Activated naive CD4-positive, alpha-beta T cell treated with anti-CD3 and anti-CD28 coated beads, Interleukin-2, amount 50 U/mL, for 24 hours (primary cell): ENCODE measurements at regions not wholly inside any gene's neighbourhood (a gene's known extent, or its start where the extent isn't known, plus 50 kb on each side); places are given as distances from the start of the nearest gene placed in this dataset.

Experiments
- H3K27ac Mint-ChIP-seq: one replicate; pipeline ENCODE4 v1.8.0; 2021; ENCODE audit warnings: mild to moderate bottlenecking, mixed read lengths
- H3K27me3 Mint-ChIP-seq: one replicate; pipeline ENCODE4 v1.8.0; 2021; ENCODE audit warnings: mixed read lengths
- H3K36me3 Mint-ChIP-seq: one replicate; pipeline ENCODE4 v1.8.0; 2021; ENCODE audit warnings: mixed read lengths
- H3K4me1 Mint-ChIP-seq: one replicate; pipeline ENCODE4 v1.8.0; 2021; ENCODE audit warnings: mixed read lengths
- H3K4me3 Mint-ChIP-seq: one replicate; pipeline ENCODE4 v1.8.0; 2021; ENCODE audit warnings: mild to moderate bottlenecking, mixed read lengths
- H3K9me3 Mint-ChIP-seq: one replicate; pipeline ENCODE4 v1.8.0; 2021; ENCODE audit warnings: mixed read lengths

DNA sequence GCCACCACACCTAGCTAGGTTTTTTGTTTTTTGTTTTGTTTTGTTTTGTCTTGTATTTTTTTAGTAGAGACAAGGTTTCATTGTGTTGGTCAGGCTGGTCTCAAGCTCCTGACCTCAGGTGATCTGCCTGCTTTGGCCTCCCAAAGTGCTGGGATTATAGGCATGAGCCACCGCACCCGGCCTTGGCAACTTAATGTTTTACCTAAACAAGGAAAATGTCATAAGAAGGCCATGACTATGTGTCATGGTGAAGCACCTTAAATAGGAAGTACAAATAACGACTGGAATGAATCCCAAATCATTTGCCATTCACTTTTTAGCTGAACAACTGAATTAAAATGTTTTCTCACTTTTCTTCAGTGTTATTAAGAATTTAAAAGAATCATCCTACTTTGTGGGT, 465.2 kb downstream of the KCTD12 start:
- Mint-ChIP-seq H3K36me3 (no peaks in the 10 kb centered on the region), H3K4me3 (no peak overlapping the region), H3K9me3 (no peaks in the 10 kb centered on the region), H3K4me1 (no peaks in the 10 kb centered on the region), H3K27me3 (peaks cover 8% of the 10 kb centered on the region), H3K27ac (no peak overlapping the region)

DNA sequence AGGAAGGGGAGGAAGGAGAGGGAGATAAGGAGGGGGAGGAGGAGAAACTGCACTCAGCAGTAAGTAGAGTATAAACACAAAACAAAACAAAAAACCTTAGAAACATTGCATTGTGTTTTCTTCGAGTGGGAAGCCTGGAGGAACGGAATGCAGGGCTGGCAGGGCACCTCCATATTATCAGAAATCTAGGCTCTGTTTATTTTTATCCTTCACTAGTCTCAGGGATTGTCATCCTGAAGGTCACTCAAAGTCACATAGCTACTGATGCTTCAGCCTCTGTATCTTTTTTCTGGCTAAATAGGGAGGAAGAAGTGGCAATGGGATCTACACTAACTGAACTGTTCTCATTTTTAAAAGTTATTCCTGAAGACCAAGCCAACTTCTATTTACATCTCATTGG, 467.8 kb downstream of the KCTD12 start:
- Mint-ChIP-seq H3K9me3 (no peaks in the 10 kb centered on the region), H3K4me1 (no peaks in the 10 kb centered on the region), H3K27ac (no peak overlapping the region), H3K4me3 (no peak overlapping the region), H3K36me3 (no peaks in the 10 kb centered on the region), H3K27me3 (peaks cover 11% of the 10 kb centered on the region)

DNA sequence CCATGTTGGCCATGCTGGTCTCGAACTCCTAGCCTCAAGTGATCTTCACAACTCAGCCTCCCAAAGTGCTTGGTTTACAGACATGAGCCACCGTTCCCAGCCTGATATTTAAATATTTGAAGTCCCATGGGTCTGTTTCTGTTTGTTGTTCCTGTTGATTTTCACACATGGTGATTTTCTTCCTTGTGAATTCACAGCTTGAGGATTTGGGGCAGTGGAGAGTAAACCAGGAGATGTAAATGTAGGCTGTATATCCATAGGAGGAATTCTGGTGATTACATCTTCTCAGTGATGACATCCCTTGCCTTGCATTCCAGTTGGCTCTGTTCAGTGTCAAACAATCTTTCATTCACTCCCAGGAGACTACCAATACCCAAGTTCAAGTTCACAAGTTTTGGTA, 471.9 kb downstream of the KCTD12 start:
- no peaks in the 10 kb centered on the region for H3K36me3 Mint-ChIP-seq
- peaks cover 8% of the 10 kb centered on the region for H3K27me3 Mint-ChIP-seq
- H3K4me3 Mint-ChIP-seq, result no peak overlapping the region
- no peaks in the 10 kb centered on the region for H3K4me1 Mint-ChIP-seq
- H3K27ac Mint-ChIP-seq, result no peak overlapping the region
- H3K9me3 Mint-ChIP-seq, result no peaks in the 10 kb centered on the region

DNA sequence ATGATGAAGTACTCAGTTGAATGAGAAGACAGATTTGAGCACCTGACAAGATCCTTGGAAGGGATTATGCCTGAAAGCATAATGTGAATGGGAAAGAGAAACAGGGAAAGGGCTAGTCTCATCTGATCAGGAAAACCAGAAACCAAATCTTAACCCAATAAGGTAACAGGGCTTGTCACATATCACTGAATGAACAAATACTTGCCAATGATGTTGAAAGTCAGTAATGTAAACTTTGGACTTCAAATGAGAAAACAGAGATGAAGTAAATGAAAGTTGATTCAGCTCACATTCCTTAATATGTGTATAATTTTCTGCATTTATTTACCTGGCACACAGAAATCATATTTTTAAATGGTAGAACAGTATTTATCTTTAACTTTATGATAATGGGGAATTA, 480.0 kb downstream of the KCTD12 start:
- no peak overlapping the region for H3K27ac Mint-ChIP-seq
- H3K4me1 Mint-ChIP-seq, result no peaks in the 10 kb centered on the region
- no peaks in the 10 kb centered on the region for H3K36me3 Mint-ChIP-seq
- H3K27me3 Mint-ChIP-seq, result peaks cover 2% of the 10 kb centered on the region
- H3K9me3 Mint-ChIP-seq, result no peaks in the 10 kb centered on the region
- H3K4me3 Mint-ChIP-seq, result no peak overlapping the region

GRCh38 chr13:76398425-76398824, 487.8 kb downstream of the KCTD12 start:
- Mint-ChIP-seq H3K4me3 (no peak overlapping the region), H3K36me3 (no peaks in the 10 kb centered on the region), H3K4me1 (no peaks in the 10 kb centered on the region), H3K27ac (no peak overlapping the region), H3K27me3 (peaks cover 1% of the 10 kb centered on the region), H3K9me3 (no peaks in the 10 kb centered on the region)

GRCh38 chr13:76397413-76397812, 488.8 kb downstream of the KCTD12 start:
- Mint-ChIP-seq H3K36me3 (no peaks in the 10 kb centered on the region), H3K4me1 (no peaks in the 10 kb centered on the region), H3K27ac (no peak overlapping the region), H3K4me3 (no peak overlapping the region), H3K9me3 (no peaks in the 10 kb centered on the region), H3K27me3 (peaks cover 1% of the 10 kb centered on the region)

DNA sequence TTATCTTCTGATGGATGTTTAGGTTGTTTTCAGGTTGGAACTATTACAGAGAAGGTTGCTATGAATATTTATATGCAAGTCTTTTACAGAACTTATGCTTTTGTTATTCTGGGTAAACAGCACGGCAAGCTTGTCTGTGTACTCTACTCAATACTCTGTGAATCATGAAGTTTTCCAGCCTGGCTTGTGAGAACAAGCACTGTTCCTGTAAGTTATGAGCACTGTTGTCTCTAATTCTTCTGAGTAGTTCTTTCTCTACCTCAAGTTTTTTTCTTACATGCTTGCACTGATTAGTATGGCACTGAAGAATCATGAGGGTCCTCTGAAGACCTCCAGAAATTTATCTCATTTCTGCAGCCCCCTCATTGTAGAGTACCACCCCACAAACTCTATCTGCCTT, 496.9 kb downstream of the KCTD12 start:
- Mint-ChIP-seq H3K27ac (no peak overlapping the region), H3K4me1 (no peaks in the 10 kb centered on the region)

DNA sequence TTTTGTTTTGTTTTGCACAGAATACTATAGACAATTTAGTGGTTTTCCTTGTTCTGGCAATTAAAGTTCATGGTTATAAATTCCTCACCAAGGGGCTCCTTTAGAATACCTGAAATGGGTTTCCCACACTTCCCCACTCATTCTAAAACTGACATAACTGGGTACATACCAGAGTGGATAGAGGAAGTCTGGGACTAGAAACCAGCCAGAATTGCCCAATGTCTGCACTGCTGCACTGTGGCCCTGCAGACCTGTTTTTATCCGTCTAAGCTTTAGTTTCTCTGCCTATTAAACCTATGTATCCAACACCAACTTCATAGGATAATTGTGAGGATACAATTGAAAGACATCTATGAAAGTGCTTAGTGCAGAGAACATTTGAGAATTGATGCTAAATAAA, 498.6 kb downstream of the KCTD12 start:
- Mint-ChIP-seq H3K27ac (no peak overlapping the region), H3K9me3 (no peaks in the 10 kb centered on the region), H3K4me3 (no peak overlapping the region), H3K27me3 (peaks cover 2% of the 10 kb centered on the region), H3K36me3 (no peaks in the 10 kb centered on the region), H3K4me1 (no peaks in the 10 kb centered on the region)

More for the DNA sequence above, 496.9 kb downstream of the KCTD12 start:
- H3K27me3 Mint-ChIP-seq, result peaks cover 2% of the 10 kb centered on the region
- H3K36me3 Mint-ChIP-seq, result no peaks in the 10 kb centered on the region
- no peaks in the 10 kb centered on the region for H3K9me3 Mint-ChIP-seq
- H3K4me3 Mint-ChIP-seq, result no peak overlapping the region

DNA sequence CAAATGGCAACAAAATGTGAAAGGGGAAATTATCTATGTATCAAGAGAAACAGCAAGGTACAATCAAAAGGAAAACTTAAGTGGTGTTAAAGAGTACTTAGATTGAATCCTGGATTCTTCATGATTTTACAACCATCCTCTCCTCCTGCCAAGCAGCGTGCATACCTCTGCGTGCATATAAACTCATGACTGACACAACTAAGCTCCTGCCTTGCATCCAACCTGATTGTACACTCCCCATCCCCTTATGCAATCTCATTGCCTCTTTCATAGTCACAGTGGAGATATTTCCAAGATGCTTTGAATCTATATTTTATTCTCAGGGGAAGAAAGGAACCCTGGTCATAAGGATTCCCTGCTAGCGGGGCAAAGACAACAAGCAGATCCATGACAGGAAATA, 499.9 kb downstream of the KCTD12 start:
- Mint-ChIP-seq H3K9me3 (no peaks in the 10 kb centered on the region), H3K36me3 (no peaks in the 10 kb centered on the region), H3K4me3 (no peak overlapping the region), H3K27me3 (peaks cover 2% of the 10 kb centered on the region), H3K4me1 (no peaks in the 10 kb centered on the region), H3K27ac (no peak overlapping the region)

- Mint-ChIP-seq H3K27me3 (peaks cover 2% of the 10 kb centered on the region), H3K9me3 (no peaks in the 10 kb centered on the region), H3K4me3 (no peak overlapping the region), H3K27ac (no peak overlapping the region), H3K36me3 (no peaks in the 10 kb centered on the region), H3K4me1 (no peaks in the 10 kb centered on the region)
Measured at GRCh38 chr13:76385586-76385985, 500.6 kb downstream of the KCTD12 start.

DNA sequence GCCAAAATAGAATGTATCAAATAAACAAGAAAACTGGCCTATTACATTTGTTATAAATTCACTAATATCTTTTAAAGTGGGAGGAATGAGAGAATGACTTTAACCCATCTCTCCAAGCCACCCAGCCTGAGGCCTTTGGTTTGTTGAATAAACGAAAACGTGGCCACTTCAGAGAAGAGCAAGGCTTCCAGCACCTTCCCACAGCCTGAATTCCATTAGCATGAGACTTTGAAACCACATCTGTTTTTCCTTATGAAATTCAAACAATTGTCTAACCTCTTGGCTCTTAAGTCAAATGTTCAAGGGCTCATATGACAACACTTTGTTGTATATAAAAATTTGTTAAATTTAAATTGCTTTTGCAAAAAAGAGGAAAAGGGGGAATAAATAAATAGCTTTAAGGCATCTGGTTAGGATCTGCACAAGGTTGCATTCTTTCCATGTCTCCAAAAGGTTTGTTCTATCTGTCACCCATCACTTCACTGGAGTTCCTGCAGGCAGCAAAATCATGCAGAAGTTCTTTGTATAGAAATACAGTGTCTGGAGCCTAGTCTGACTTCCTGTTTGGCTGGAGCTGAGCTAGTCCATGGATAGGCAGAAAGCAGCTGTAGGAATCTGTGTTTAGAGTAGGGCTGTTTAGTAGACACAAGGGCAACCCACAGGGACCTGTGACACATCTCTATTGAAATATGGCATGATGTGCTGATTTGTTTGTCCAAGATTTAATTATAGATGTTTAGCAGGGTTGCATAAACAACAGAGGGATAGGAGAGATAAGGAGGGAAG, 502.3 kb downstream of the KCTD12 start:
- Mint-ChIP-seq H3K4me1 (no peaks in the 10 kb centered on the region), H3K27ac (no peak overlapping the region)

GRCh38 chr13:76380446-76381065, 505.6 kb downstream of the KCTD12 start:
- Mint-ChIP-seq H3K9me3 (no peaks in the 10 kb centered on the region), H3K36me3 (no peaks in the 10 kb centered on the region), H3K4me3 (no peak overlapping the region), H3K27ac (no peak overlapping the region), H3K4me1 (no peaks in the 10 kb centered on the region), H3K27me3 (no peaks in the 10 kb centered on the region)

More for the DNA sequence above, 502.3 kb downstream of the KCTD12 start:
- Mint-ChIP-seq H3K9me3 (no peaks in the 10 kb centered on the region), H3K27me3 (peaks cover under 1% of the 10 kb centered on the region), H3K4me3 (no peak overlapping the region), H3K36me3 (no peaks in the 10 kb centered on the region)

DNA sequence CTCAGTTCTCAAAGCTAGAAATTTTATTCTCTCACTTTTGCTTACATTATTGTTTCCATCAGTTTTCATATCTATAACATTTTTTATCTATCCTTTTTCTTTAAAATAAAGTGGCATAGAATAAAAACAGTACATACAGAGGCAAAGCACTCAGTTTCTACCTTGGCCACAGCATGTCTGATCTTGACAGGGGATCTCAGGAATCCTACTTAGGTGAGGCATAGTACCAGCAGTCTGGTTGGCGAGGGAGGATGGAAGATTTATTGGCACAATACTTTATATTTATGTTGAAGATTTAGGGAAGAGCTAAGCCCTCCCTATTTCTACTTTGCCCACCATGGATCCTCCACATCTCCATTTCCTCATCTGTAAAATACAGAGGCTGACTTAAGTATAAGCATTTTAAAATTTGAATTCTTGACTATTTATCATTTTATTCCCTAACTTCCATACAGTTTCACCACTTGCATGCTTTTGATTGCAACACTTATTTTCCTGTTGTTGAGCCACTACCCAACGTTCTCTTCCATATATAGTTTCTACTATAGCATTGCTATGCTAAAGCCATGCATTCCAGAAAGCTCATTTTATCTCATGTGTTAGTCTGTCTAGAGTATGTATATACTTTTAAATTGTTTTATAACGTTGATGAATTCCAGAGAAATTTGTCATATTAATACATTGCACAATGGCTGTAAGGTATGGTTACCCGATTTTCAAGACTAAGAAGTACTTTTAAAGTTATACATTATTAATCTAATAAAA, 506.7 kb downstream of the KCTD12 start:
- Mint-ChIP-seq H3K4me1 (no peaks in the 10 kb centered on the region), H3K27me3 (no peaks in the 10 kb centered on the region), H3K36me3 (no peaks in the 10 kb centered on the region), H3K27ac (no peak overlapping the region), H3K4me3 (no peak overlapping the region), H3K9me3 (no peaks in the 10 kb centered on the region)

- Mint-ChIP-seq H3K36me3 (no peaks in the 10 kb centered on the region), H3K4me1 (no peaks in the 10 kb centered on the region)
Measured at GRCh38 chr13:76378767-76379166, 507.4 kb downstream of the KCTD12 start.

DNA sequence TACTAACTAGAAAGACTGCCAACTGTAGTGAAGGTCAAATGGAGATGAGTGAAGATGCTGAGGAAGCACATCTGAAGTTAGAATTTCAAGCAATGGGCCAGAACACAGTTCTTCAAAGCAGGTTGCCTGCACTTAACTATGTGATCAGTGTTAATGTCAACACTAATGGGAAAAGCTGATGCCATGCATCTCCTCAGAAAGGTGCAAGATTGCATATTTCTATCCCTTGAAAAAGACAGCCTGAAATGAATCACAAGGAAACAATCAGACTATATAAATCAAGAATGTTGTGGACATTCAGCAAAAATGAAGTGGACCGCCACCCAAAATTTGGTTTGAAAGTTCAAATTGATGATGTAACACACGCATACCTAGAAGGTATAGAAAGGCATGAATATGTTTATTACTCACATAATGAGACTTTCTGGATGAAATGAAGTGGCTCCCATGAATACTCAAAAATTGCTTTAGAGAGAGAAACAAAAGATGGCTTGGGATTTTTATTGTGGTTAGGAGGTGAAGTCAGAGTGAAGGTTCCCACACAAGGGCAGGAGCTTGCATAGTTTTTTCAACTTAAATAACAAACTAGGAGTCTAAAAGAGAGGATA, 522.4 kb downstream of the KCTD12 start:
- H3K4me3 Mint-ChIP-seq, result no peak overlapping the region
- H3K27ac Mint-ChIP-seq, result no peak overlapping the region
- no peaks in the 10 kb centered on the region for H3K36me3 Mint-ChIP-seq
- no peaks in the 10 kb centered on the region for H3K4me1 Mint-ChIP-seq
- peaks cover 5% of the 10 kb centered on the region for H3K27me3 Mint-ChIP-seq
- H3K9me3 Mint-ChIP-seq, result no peaks in the 10 kb centered on the region

More at GRCh38 chr13:76378767-76379166, 507.4 kb downstream of the KCTD12 start:
- Mint-ChIP-seq H3K9me3 (no peaks in the 10 kb centered on the region), H3K27me3 (no peaks in the 10 kb centered on the region), H3K4me3 (no peak overlapping the region), H3K27ac (no peak overlapping the region)

- Mint-ChIP-seq H3K4me3 (no peak overlapping the region), H3K9me3 (no peaks in the 10 kb centered on the region), H3K27ac (no peak overlapping the region), H3K27me3 (peaks cover 5% of the 10 kb centered on the region), H3K36me3 (no peaks in the 10 kb centered on the region), H3K4me1 (no peaks in the 10 kb centered on the region)
Measured at GRCh38 chr13:76361868-76362267, 524.3 kb downstream of the KCTD12 start.
